ENCODE measurements at regions not wholly inside any gene's neighbourhood (a gene's known extent, or its start where the extent isn't known, plus 50 kb on each side); places are given as distances from the start of the nearest gene placed in this dataset.

- DNase-seq: no peak
Measured at GRCh38 chr1:91092503-91092902, 70.7 kb upstream of the ZNF644 start.

- peak; percentile 15 for DNase-seq
Measured at GRCh38 chr1:91091812-91092211, 70.0 kb upstream of the ZNF644 start.

GRCh38 chr1:91080650-91081049, 58.8 kb upstream of the ZNF644 start:
- DNase-seq: no peak

- no peak for DNase-seq
Measured at GRCh38 chr1:91078859-91079258, 57.0 kb upstream of the ZNF644 start.

- no peak for DNase-seq
Measured at GRCh38 chr1:91076834-91077233, 55.0 kb upstream of the ZNF644 start.

- no peak for DNase-seq
Measured at GRCh38 chr1:91075233-91076135, 53.6 kb upstream of the ZNF644 start.

GRCh38 chr1:91073299-91073698, 51.5 kb upstream of the ZNF644 start:
- DNase-seq: no peak

GRCh38 chr1:91071838-91072237, 50.0 kb upstream of the ZNF644 start:
- DNase-seq: no peak

All from NCI-H2107 (cell line).